ENCODE measurements at regions not wholly inside any gene's neighbourhood (a gene's known extent, or its start where the extent isn't known, plus 50 kb on each side); places are given as distances from the start of the nearest gene placed in this dataset.
A peak's percentile ranks its signal among the peaks of the same experiment; 100 is the strongest.

- WGBS, 2 donors, result 42 to 67% methylated on average over 1 of the region's 1 CpG
- no peaks in the 10 kb centered on the region for H3K27me3 ChIP-seq
- peaks cover 0 to 5% (median 0%) of the 10 kb centered on the region in 3 donors for H3K9me3 ChIP-seq
- H3K27ac ChIP-seq, result no peak overlapping the region
- no peaks in the 10 kb centered on the region for H3K4me1 ChIP-seq
- H3K36me3 ChIP-seq (replicated peaks in 1 of 2; ENCODE audit: insufficient read depth in 1 of 2, low read depth in 2 of 2), result no peaks in the 10 kb centered on the region
- H3K4me3 ChIP-seq, result no peak overlapping the region
- DNase-seq, result no peak
- no peak for ATAC-seq
- intact Hi-C loops (cut with DNase I), result loop anchor here (10.0 kb wide), 1 partner anchor 175 kb away; no protein-coding TSS in a partner anchor
- TF ChIP-seq POLR2A (IDR thresholded peaks at IDR 0.05), result no peak
- no peak for TF ChIP-seq CTCF (IDR thresholded peaks at IDR 0.05)
Measured at GRCh38 chr13:27709779-27710178, 82.5 kb upstream of the GSX1 start.

GRCh38 chr13:27712421-27712820 lies 79.9 kb upstream of the GSX1 start:
- H3K4me3 ChIP-seq, result no peak overlapping the region
- DNase-seq (peak; percentile 32 to 70 (median 48)), ATAC-seq (no peak)
- H3K27ac ChIP-seq, result no peak overlapping the region
- H3K27me3 ChIP-seq, result no peaks in the 10 kb centered on the region
- no peaks in the 10 kb centered on the region for H3K36me3 ChIP-seq (replicated peaks in 1 of 2; ENCODE audit: insufficient read depth in 1 of 2, low read depth in 2 of 2)
- H3K9me3 ChIP-seq, result no peaks in the 10 kb centered on the region
- no peaks in the 10 kb centered on the region for H3K4me1 ChIP-seq
- TF ChIP-seq POLR2A (IDR thresholded peaks at IDR 0.05) (no peak), CTCF (IDR thresholded peaks at IDR 0.05) (peak in 5 of 7 experiments; percentile 23 to 64 (median 35))
- WGBS, 2 donors, result 20 to 31% methylated on average over 2 of the region's 2 CpGs
- intact Hi-C loops (cut with DNase I), result loop anchor here (10.0 kb wide), 1 partner anchor 178 kb away; no protein-coding TSS in a partner anchor

- Histone ChIP-seq H3K4me3 (no peak overlapping the region), H3K27me3 (no peaks in the 10 kb centered on the region), H3K4me1 (no peaks in the 10 kb centered on the region), H3K9me3 (no peaks in the 10 kb centered on the region), H3K27ac (no peak overlapping the region), H3K36me3 (replicated peaks in 1 of 2; ENCODE audit: insufficient read depth in 1 of 2, low read depth in 2 of 2) (no peaks in the 10 kb centered on the region)
- 87 to 89% methylated on average over 4 of the region's 4 CpGs for WGBS, 2 donors
- ATAC-seq, result no peak
- intact Hi-C loops (cut with DNase I), result loop anchor here (10.0 kb wide), 1 partner anchor 179 kb away; no protein-coding TSS in a partner anchor
- no peak for DNase-seq
- no peak for TF ChIP-seq POLR2A (IDR thresholded peaks at IDR 0.05)
Measured at GRCh38 chr13:27713767-27714166, 78.5 kb upstream of the GSX1 start.

GRCh38 chr13:27721681-27722080 lies 70.6 kb upstream of the GSX1 start:
- Histone ChIP-seq H3K4me1 (no peaks in the 10 kb centered on the region), H3K27ac (no peak overlapping the region), H3K4me3 (no peak overlapping the region), H3K36me3 (replicated peaks in 1 of 2; ENCODE audit: insufficient read depth in 1 of 2, low read depth in 2 of 2) (no peaks in the 10 kb centered on the region), H3K9me3 (no peaks in the 10 kb centered on the region), H3K27me3 (no peaks in the 10 kb centered on the region)
- DNase-seq, result no peak
- intact Hi-C loops (cut with DNase I), result no loop called here
- no peak for ATAC-seq
- 40 to 92% methylated on average over 1 to 2 of the region's 2 CpGs for WGBS, 2 donors
- TF ChIP-seq POLR2A (IDR thresholded peaks at IDR 0.05), result no peak

GRCh38 chr13:27728271-27728670 lies 64.0 kb upstream of the GSX1 start:
- no peaks in the 10 kb centered on the region for H3K36me3 ChIP-seq (replicated peaks in 1 of 2; ENCODE audit: insufficient read depth in 1 of 2, low read depth in 2 of 2)
- DNase-seq, result no peak
- intact Hi-C loops (cut with DNase I), result no loop called here
- H3K27me3 ChIP-seq, result no peaks in the 10 kb centered on the region
- H3K4me1 ChIP-seq, result no peaks in the 10 kb centered on the region
- TF ChIP-seq CTCF (IDR thresholded peaks at IDR 0.05) (no peak), POLR2A (IDR thresholded peaks at IDR 0.05) (no peak)
- no peak overlapping the region for H3K27ac ChIP-seq
- H3K9me3 ChIP-seq, result no peaks in the 10 kb centered on the region
- no peak for ATAC-seq
- 51 to 55% methylated on average over 6 of the region's 6 CpGs for WGBS, 2 donors
- no peak overlapping the region for H3K4me3 ChIP-seq

- no peak overlapping the region for H3K4me3 ChIP-seq
- no peaks in the 10 kb centered on the region for H3K36me3 ChIP-seq (replicated peaks in 1 of 2; ENCODE audit: insufficient read depth in 1 of 2, low read depth in 2 of 2)
- H3K4me1 ChIP-seq, result no peaks in the 10 kb centered on the region
- WGBS, 2 donors, result 60 to 67% methylated on average over 6 of the region's 6 CpGs
- no peaks in the 10 kb centered on the region for H3K27me3 ChIP-seq
- intact Hi-C loops (cut with DNase I), result no loop called here
- no peak for TF ChIP-seq CTCF (IDR thresholded peaks at IDR 0.05)
- no peak for TF ChIP-seq POLR2A (IDR thresholded peaks at IDR 0.05)
- no peak overlapping the region for H3K27ac ChIP-seq
- no peaks in the 10 kb centered on the region for H3K9me3 ChIP-seq
- no peak for ATAC-seq
- DNase-seq, result no peak
Measured at GRCh38 chr13:27730191-27730590, 62.1 kb upstream of the GSX1 start.
